ENCODE measurements at regions not wholly inside any gene's neighbourhood (a gene's known extent, or its start where the extent isn't known, plus 50 kb on each side); places are given as distances from the start of the nearest gene placed in this dataset.
A peak's percentile ranks its signal among the peaks of the same experiment; 100 is the strongest.

GRCh38 chrX:39839371-39839770 lies 258.4 kb downstream of the BCOR start:
- no peak for DNase-seq

GRCh38 chrX:39840133-39840532 lies 257.6 kb downstream of the BCOR start:
- DNase-seq: no peak

- DNase-seq: no peak
These were observed 257.1 kb downstream of the BCOR start for GRCh38 chrX:39840581-39841093.

GRCh38 chrX:39841604-39842003 lies 256.2 kb downstream of the BCOR start:
- DNase-seq: no peak

- DNase-seq: no peak
These were observed 255.3 kb downstream of the BCOR start for GRCh38 chrX:39842281-39842973.

GRCh38 chrX:39843318-39843717 lies 254.4 kb downstream of the BCOR start:
- no peak for DNase-seq

GRCh38 chrX:39845233-39845632 lies 252.5 kb downstream of the BCOR start:
- no peak for DNase-seq

GRCh38 chrX:39846460-39846859 lies 251.3 kb downstream of the BCOR start:
- DNase-seq: no peak

- DNase-seq: no peak
These were observed 249.5 kb downstream of the BCOR start for GRCh38 chrX:39848243-39848642.

- no peak for DNase-seq
These were observed 248.9 kb downstream of the BCOR start for GRCh38 chrX:39848900-39849299.

GRCh38 chrX:39850209-39850608 lies 247.5 kb downstream of the BCOR start:
- no peak for DNase-seq

- DNase-seq: peak; percentile 7 to 66 (median 36)
These were observed 247.1 kb downstream of the BCOR start for GRCh38 chrX:39850630-39851152.

GRCh38 chrX:39851745-39852455 lies 245.9 kb downstream of the BCOR start:
- DNase-seq: no peak

GRCh38 chrX:39852491-39852890 lies 245.3 kb downstream of the BCOR start:
- no peak for DNase-seq

- no peak for DNase-seq
These were observed 244.2 kb downstream of the BCOR start for GRCh38 chrX:39853417-39854030.

- peak; percentile 32 to 57 (median 50) for DNase-seq
These were observed 242.7 kb downstream of the BCOR start for GRCh38 chrX:39854772-39855747.

GRCh38 chrX:39855748-39856129 lies 242.0 kb downstream of the BCOR start:
- peak; percentile 9 to 52 (median 42) for DNase-seq

GRCh38 chrX:39856472-39857121 lies 241.2 kb downstream of the BCOR start:
- DNase-seq: no peak

- DNase-seq: no peak
These were observed 240.0 kb downstream of the BCOR start for GRCh38 chrX:39857780-39858179.

- DNase-seq: peak in 3 of 4 experiments; percentile 2 to 31 (median 11)
These were observed 237.5 kb downstream of the BCOR start for GRCh38 chrX:39859991-39860861.

GRCh38 chrX:39862963-39863362 lies 234.8 kb downstream of the BCOR start:
- no peak for DNase-seq

Measured in suppressor macrophage (primary cell).